ENCODE measurements at regions not wholly inside any gene's neighbourhood (a gene's known extent, or its start where the extent isn't known, plus 50 kb on each side); places are given as distances from the start of the nearest gene placed in this dataset.

- no peak overlapping the region for H3K4me3 ChIP-seq (replicated peaks; ENCODE audit: low read depth, low read length)
- TF ChIP-seq CTCF (IDR thresholded peaks at IDR 0.05; ENCODE audit: low read length, missing control alignments), result no peak
- DNase-seq (ENCODE audit: low read depth), result no peak
Observed at GRCh38 chr2:221334481-221335218, 237.5 kb downstream of the EPHA4 start.

- no peak for TF ChIP-seq CTCF (IDR thresholded peaks at IDR 0.05; ENCODE audit: low read length, missing control alignments)
- DNase-seq (ENCODE audit: low read depth), result no peak
- no peak overlapping the region for H3K4me3 ChIP-seq (replicated peaks; ENCODE audit: low read depth, low read length)
Observed at GRCh38 chr2:221335219-221335752, 236.8 kb downstream of the EPHA4 start.

GRCh38 chr2:221336967-221337366 is 235.1 kb downstream of the EPHA4 start:
- no peak for TF ChIP-seq CTCF (IDR thresholded peaks at IDR 0.05; ENCODE audit: low read length, missing control alignments)
- no peak for DNase-seq (ENCODE audit: low read depth)
- H3K4me3 ChIP-seq (replicated peaks; ENCODE audit: low read depth, low read length), result no peak overlapping the region

GRCh38 chr2:221337957-221338685 is 234.0 kb downstream of the EPHA4 start:
- DNase-seq (ENCODE audit: low read depth), result no peak
- H3K4me3 ChIP-seq (replicated peaks; ENCODE audit: low read depth, low read length), result no peak overlapping the region
- no peak for TF ChIP-seq CTCF (IDR thresholded peaks at IDR 0.05; ENCODE audit: low read length, missing control alignments)

- no peak for TF ChIP-seq CTCF (IDR thresholded peaks at IDR 0.05; ENCODE audit: low read length, missing control alignments)
- DNase-seq (ENCODE audit: low read depth), result no peak
- H3K4me3 ChIP-seq (replicated peaks; ENCODE audit: low read depth, low read length), result no peak overlapping the region
Observed at GRCh38 chr2:221342388-221342787, 229.7 kb downstream of the EPHA4 start.

- no peak overlapping the region for H3K4me3 ChIP-seq (replicated peaks; ENCODE audit: low read depth, low read length)
- no peak for TF ChIP-seq CTCF (IDR thresholded peaks at IDR 0.05; ENCODE audit: low read length, missing control alignments)
Observed at GRCh38 chr2:221343524-221343923, 228.6 kb downstream of the EPHA4 start.

More at GRCh38 chr2:221343524-221343923, 228.6 kb downstream of the EPHA4 start:
- no peak for DNase-seq (ENCODE audit: low read depth)
